ENCODE measurements at regions not wholly inside any gene's neighbourhood (a gene's known extent, or its start where the extent isn't known, plus 50 kb on each side); places are given as distances from the start of the nearest gene placed in this dataset.

DNA sequence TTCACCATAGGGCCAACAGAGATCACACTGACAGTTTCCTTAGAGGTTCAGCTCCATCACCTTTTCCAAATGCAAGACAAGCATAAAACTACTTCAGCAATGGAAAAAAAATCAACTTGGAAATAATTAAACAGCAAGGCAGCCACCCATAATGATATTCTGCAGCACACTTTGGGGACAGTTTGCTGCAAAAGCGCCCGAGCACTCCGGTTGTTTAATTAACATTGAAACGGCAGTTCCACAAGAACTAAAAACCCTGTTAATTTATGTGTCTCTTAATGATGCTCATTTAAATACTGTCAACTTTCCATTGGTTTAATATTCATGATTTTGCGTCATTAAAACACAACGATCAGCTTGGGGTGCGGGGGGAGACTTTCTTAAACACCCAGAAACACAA, 153.2 kb downstream of the ELAVL4 start:
- no peak for DNase-seq (ENCODE audit: low spot score)
- Histone ChIP-seq H3K4me3 (no peak overlapping the region), H3K36me3 (no peaks in the 10 kb centered on the region), H3K27ac (no peak overlapping the region), H3K9me3 (no peaks in the 10 kb centered on the region), H3K4me1 (replicated peaks) (no peaks in the 10 kb centered on the region), H3K27me3 (replicated peaks; ENCODE audit: insufficient read depth) (no peaks in the 10 kb centered on the region)
- TF ChIP-seq POLR2AphosphoS5 (IDR thresholded peaks at IDR 0.05) (no peak), POLR2A (IDR thresholded peaks at IDR 0.05) (no peak)
- TF ChIP-seq, protein P1, sequence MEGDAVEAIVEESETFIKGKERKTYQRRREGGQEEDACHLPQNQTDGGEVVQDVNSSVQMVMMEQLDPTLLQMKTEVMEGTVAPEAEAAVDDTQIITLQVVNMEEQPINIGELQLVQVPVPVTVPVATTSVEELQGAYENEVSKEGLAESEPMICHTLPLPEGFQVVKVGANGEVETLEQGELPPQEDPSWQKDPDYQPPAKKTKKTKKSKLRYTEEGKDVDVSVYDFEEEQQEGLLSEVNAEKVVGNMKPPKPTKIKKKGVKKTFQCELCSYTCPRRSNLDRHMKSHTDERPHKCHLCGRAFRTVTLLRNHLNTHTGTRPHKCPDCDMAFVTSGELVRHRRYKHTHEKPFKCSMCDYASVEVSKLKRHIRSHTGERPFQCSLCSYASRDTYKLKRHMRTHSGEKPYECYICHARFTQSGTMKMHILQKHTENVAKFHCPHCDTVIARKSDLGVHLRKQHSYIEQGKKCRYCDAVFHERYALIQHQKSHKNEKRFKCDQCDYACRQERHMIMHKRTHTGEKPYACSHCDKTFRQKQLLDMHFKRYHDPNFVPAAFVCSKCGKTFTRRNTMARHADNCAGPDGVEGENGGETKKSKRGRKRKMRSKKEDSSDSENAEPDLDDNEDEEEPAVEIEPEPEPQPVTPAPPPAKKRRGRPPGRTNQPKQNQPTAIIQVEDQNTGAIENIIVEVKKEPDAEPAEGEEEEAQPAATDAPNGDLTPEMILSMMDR (IDR thresholded peaks at IDR 0.05): no peak
- intact Hi-C loops (cut with DNase I): no loop called here
- WGBS: 86% methylated on average over 7 of the region's 7 CpGs

DNA sequence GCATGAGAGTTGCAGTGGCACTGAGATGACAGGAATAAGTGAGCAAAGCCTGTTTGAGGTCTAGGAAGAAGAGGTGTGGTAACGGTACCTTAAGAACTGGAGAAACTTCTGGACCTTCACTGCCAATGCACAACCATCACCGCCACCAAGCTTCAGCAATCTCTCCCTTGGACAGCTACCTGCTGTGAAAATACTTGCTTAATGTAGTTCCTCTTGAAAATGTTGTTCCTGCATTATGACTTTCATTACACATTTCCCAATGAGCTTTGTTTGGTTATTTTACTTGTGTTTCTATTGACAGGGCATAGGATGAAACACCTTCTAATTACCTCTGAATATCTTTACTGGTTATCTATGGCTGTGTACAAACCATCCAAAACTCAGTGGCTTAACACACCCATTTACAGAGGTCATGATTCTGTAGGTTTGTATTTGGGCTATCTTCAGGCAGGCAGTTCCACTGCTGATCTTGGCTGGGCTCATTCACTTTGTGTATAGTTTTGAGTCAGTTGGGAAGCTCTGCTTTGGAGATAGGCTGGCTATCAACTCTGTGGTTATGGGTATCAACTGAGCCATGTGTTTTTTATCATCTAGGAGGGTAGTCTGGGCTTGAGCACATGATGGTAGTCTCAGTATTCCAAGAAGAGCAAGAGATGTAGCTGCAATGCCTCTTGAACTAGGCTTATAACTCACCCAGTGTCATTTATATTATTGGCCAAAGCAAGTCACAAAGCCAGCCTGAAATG, 149.4 kb downstream of the ELAVL4 start:
- Histone ChIP-seq H3K4me1 (replicated peaks) (no peaks in the 10 kb centered on the region), H3K4me3 (no peak overlapping the region), H3K9me3 (no peaks in the 10 kb centered on the region), H3K27ac (no peak overlapping the region), H3K27me3 (replicated peaks; ENCODE audit: insufficient read depth) (no peaks in the 10 kb centered on the region), H3K36me3 (no peaks in the 10 kb centered on the region)
- intact Hi-C loops (cut with DNase I): no loop called here
- TF ChIP-seq POLR2A (IDR thresholded peaks at IDR 0.05) (no peak), POLR2AphosphoS5 (IDR thresholded peaks at IDR 0.05) (no peak)
- TF ChIP-seq, protein P1 (IDR thresholded peaks at IDR 0.05): no peak
- WGBS: 68% methylated on average over 2 of the region's 2 CpGs
- no peak for DNase-seq (ENCODE audit: low spot score)

DNA sequence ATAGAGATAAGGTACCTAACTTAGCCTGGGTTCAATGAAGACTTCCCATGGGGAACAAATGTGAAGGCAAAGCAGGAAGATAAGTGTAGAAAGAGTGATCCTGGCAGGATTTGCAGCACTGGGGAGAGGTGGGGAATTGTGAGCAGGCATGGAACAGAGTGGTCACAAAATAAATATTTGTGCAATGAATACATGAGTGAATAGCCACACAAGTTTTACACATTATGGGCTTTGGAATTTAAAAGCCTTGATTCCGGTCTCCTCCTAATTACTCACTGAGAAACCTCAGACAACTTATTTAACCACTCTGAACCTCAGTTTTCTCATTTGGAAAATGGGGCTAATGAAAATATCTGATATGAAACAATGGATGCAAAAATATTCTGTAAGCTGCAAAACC, 148.3 kb downstream of the ELAVL4 start:
- TF ChIP-seq POLR2A (IDR thresholded peaks at IDR 0.05) (no peak), POLR2AphosphoS5 (IDR thresholded peaks at IDR 0.05) (no peak)
- TF ChIP-seq, protein P1 (IDR thresholded peaks at IDR 0.05): no peak
- Histone ChIP-seq H3K27ac (no peak overlapping the region), H3K4me3 (no peak overlapping the region), H3K9me3 (no peaks in the 10 kb centered on the region), H3K27me3 (replicated peaks; ENCODE audit: insufficient read depth) (no peaks in the 10 kb centered on the region), H3K4me1 (replicated peaks) (no peaks in the 10 kb centered on the region), H3K36me3 (no peaks in the 10 kb centered on the region)
- intact Hi-C loops (cut with DNase I): no loop called here
- 38% methylated on average over 1 of the region's 1 CpG for WGBS
- DNase-seq (ENCODE audit: low spot score): no peak
